ENCODE measurements at regions not wholly inside any gene's neighbourhood (a gene's known extent, or its start where the extent isn't known, plus 50 kb on each side); places are given as distances from the start of the nearest gene placed in this dataset.

- TF ChIP-seq TBL1XR1 (IDR thresholded peaks at IDR 0.05; ENCODE audit: low read depth, low read length) (no peak), NBN (IDR thresholded peaks at IDR 0.05) (no peak), CREB1 (IDR thresholded peaks at IDR 0.05; ENCODE audit: low read depth) (no peak), FOXK2 (IDR thresholded peaks at IDR 0.05) (no peak), MYC (IDR thresholded peaks at IDR 0.05; ENCODE audit: insufficient read depth, insufficient read length, insufficient replicate concordance, low read length, severe bottlenecking) (no peak)
These were observed 675.7 kb upstream of the NRXN1 start (continued) for GRCh38 chr2:51707625-51708024.

- BruUV-seq (replicated peaks), result no TSS peak
- ChIA-PET CTCF (no interaction called here), RAD21 (ENCODE audit: unreplicated experiment) (no interaction called here), SMC1A (ENCODE audit: uncharacterized antibody, unreplicated experiment) (no interaction called here), POLR2A (no interaction called here)
- DNase-seq (ENCODE audit: low read depth, low spot score) (no peak), ATAC-seq (no peak), FAIRE-seq (no peak)
- Histone ChIP-seq H3K79me2 (ENCODE audit: control insufficient read depth, insufficient read depth, low read length) (no peaks in the 10 kb centered on the region), H3K9ac (ENCODE audit: control insufficient read depth, insufficient read depth, low read length) (no peak overlapping the region), H3K4me1 (ENCODE audit: control insufficient read depth, insufficient read depth, low read length) (no peaks in the 10 kb centered on the region), H3K36me3 (ENCODE audit: control insufficient read depth in 2 of 2, insufficient read depth in 2 of 2, low read length in 1 of 2) (no peaks in the 10 kb centered on the region), H3K4me2 (ENCODE audit: control insufficient read depth, insufficient read depth) (no peak overlapping the region), H3K9me3 (replicated peaks; ENCODE audit: control insufficient read depth, insufficient read depth, low read length) (no peaks in the 10 kb centered on the region), H2AFZ (ENCODE audit: control insufficient read depth, low read depth, low read length) (no peak overlapping the region), H3K27me3 (replicated peaks in 1 of 2; ENCODE audit: control insufficient read depth in 2 of 2, insufficient read depth in 2 of 2, low read length in 1 of 2) (no peaks in the 10 kb centered on the region), H4K20me1 (ENCODE audit: control insufficient read depth, insufficient read depth) (no peaks in the 10 kb centered on the region), H3K27ac (ENCODE audit: control insufficient read depth, insufficient read depth) (no peak overlapping the region), H3K4me3 (no peak overlapping the region)
- in situ Hi-C loops (cut with MboI) (loop anchor here (25.0 kb wide), 1 partner anchor 1169 kb away; no protein-coding TSS in a partner anchor), intact Hi-C loops (cut with micrococcal nuclease; ENCODE audit: unreplicated experiment) (no loop called here)
- TF ChIP-seq JUNB (IDR thresholded peaks at IDR 0.05), result no peak
- TF ChIP-seq STAT1 (conservative IDR thresholded peaks at IDR 0.05), result no peak
- TF ChIP-seq RELA (IDR thresholded peaks at IDR 0.05; ENCODE audit: borderline replicate concordance, partially characterized antibody), result no peak
- WGBS (ENCODE audit: insufficient coverage, insufficient replicate concordance, low lambda C conversion rate, missing lambda C conversion rate), result 31% methylated on average over 3 of the region's 3 CpGs
These were observed 674.3 kb upstream of the NRXN1 start for GRCh38 chr2:51706220-51706619.

- in situ Hi-C loops (cut with MboI) (loop anchor here (25.0 kb wide), 1 partner anchor 1168 kb away; no protein-coding TSS in a partner anchor), intact Hi-C loops (cut with micrococcal nuclease; ENCODE audit: unreplicated experiment) (no loop called here)
- POLR2A ChIA-PET, result no interaction called here
- Histone ChIP-seq H3K27me3 (replicated peaks in 1 of 2; ENCODE audit: control insufficient read depth in 2 of 2, insufficient read depth in 2 of 2, low read length in 1 of 2) (no peaks in the 10 kb centered on the region), H3K4me3 (no peak overlapping the region), H3K4me2 (ENCODE audit: control insufficient read depth, insufficient read depth) (no peak overlapping the region), H2AFZ (ENCODE audit: control insufficient read depth, low read depth, low read length) (no peak overlapping the region), H3K36me3 (ENCODE audit: control insufficient read depth in 2 of 2, insufficient read depth in 2 of 2, low read length in 1 of 2) (no peaks in the 10 kb centered on the region), H3K9ac (ENCODE audit: control insufficient read depth, insufficient read depth, low read length) (no peak overlapping the region), H3K4me1 (ENCODE audit: control insufficient read depth, insufficient read depth, low read length) (no peaks in the 10 kb centered on the region), H3K9me3 (replicated peaks; ENCODE audit: control insufficient read depth, insufficient read depth, low read length) (no peaks in the 10 kb centered on the region), H3K79me2 (ENCODE audit: control insufficient read depth, insufficient read depth, low read length) (no peaks in the 10 kb centered on the region), H3K27ac (ENCODE audit: control insufficient read depth, insufficient read depth) (no peak overlapping the region), H4K20me1 (ENCODE audit: control insufficient read depth, insufficient read depth) (no peaks in the 10 kb centered on the region)
- RAD21 ChIA-PET (ENCODE audit: unreplicated experiment), result no interaction called here
- DNase-seq (ENCODE audit: low read depth, low spot score) (no peak), FAIRE-seq (no peak), ATAC-seq (no peak)
- WGBS (ENCODE audit: insufficient coverage, insufficient replicate concordance, low lambda C conversion rate, missing lambda C conversion rate), result 0% methylated on average over 1 of the region's 1 CpG
- CTCF ChIA-PET, result no interaction called here
- SMC1A ChIA-PET (ENCODE audit: uncharacterized antibody, unreplicated experiment), result no interaction called here
- no TSS peak for BruUV-seq (replicated peaks)
- no peak for TF ChIP-seq KAT2A (conservative IDR thresholded peaks at IDR 0.05; ENCODE audit: control insufficient read depth, low read depth, low read length)
- no peak for TF ChIP-seq BCLAF1 (IDR thresholded peaks at IDR 0.05)
- TF ChIP-seq RB1 (IDR thresholded peaks at IDR 0.05; ENCODE audit: borderline replicate concordance), result no peak
- TF ChIP-seq ESRRA (IDR thresholded peaks at IDR 0.05; ENCODE audit: low read length), result no peak
- TF ChIP-seq SRF (IDR thresholded peaks at IDR 0.05; ENCODE audit: low read depth in 2 of 2, low read length in 2 of 2), result no peak
- no peak for TF ChIP-seq SP1 (IDR thresholded peaks at IDR 0.05; ENCODE audit: low read depth, low read length)
- no peak for TF ChIP-seq IRF4 (IDR thresholded peaks at IDR 0.05; ENCODE audit: low read depth, low read length)
- no peak for TF ChIP-seq NFXL1 (IDR thresholded peaks at IDR 0.05; ENCODE audit: borderline replicate concordance)
These were observed 673.5 kb upstream of the NRXN1 start for GRCh38 chr2:51705417-51705816.
